Glutamatergic neuron (in vitro differentiated cells): ENCODE measurements at regions not wholly inside any gene's neighbourhood (a gene's known extent, or its start where the extent isn't known, plus 50 kb on each side); places are given as distances from the start of the nearest gene placed in this dataset.

Experiments
- DNase-seq: peaks from one replicate; pipeline ENCODE4 v3.0.0; 2022
- H3K27ac Mint-ChIP-seq: one replicate; pipeline ENCODE4 v1.8.0; 2020; ENCODE audit warnings: mild to moderate bottlenecking, mixed read lengths, inconsistent platforms; ENCODE audit not compliant: unreplicated experiment
- H3K27me3 Mint-ChIP-seq: one replicate; pipeline ENCODE4 v1.8.0; 2020; ENCODE audit warnings: mild to moderate bottlenecking, moderate library complexity, mixed read lengths, inconsistent platforms; ENCODE audit not compliant: unreplicated experiment
- H3K36me3 Mint-ChIP-seq: one replicate; pipeline ENCODE4 v1.8.0; 2020; ENCODE audit warnings: mild to moderate bottlenecking, mixed read lengths, inconsistent platforms; ENCODE audit not compliant: unreplicated experiment
- H3K4me1 Mint-ChIP-seq: one replicate; pipeline ENCODE4 v1.8.0; 2020; ENCODE audit warnings: mild to moderate bottlenecking, low read depth, mixed read lengths, inconsistent platforms; ENCODE audit not compliant: unreplicated experiment
- H3K4me3 Mint-ChIP-seq: one replicate; pipeline ENCODE4 v1.8.0; 2020; ENCODE audit warnings: mild to moderate bottlenecking, mixed read lengths, inconsistent platforms; ENCODE audit not compliant: unreplicated experiment
- H3K9me3 Mint-ChIP-seq: one replicate; pipeline ENCODE4 v1.8.0; 2020; ENCODE audit warnings: mild to moderate bottlenecking, moderate library complexity, mixed read lengths, inconsistent platforms; ENCODE audit not compliant: unreplicated experiment
- CTCF ChIP-seq: fragments of 200-600 bp; sonication (generic); IDR thresholded peaks from one replicate; pipeline ENCODE4 v1.5.0; 2021; ENCODE audit not compliant: partially characterized antibody, unreplicated experiment

- Mint-ChIP-seq H3K27me3 (no peaks in the 10 kb centered on the region), H3K9me3 (peaks cover 2% of the 10 kb centered on the region), H3K36me3 (no peaks in the 10 kb centered on the region), H3K27ac (no peak overlapping the region), H3K4me3 (no peak overlapping the region), H3K4me1 (no peaks in the 10 kb centered on the region)
- DNase-seq, result no peak
- no peak for TF ChIP-seq CTCF
Observed at GRCh38 chr12:125676366-125676765, 611.1 kb downstream of the AACS start.

- H3K27me3 Mint-ChIP-seq, result no peaks in the 10 kb centered on the region
- H3K36me3 Mint-ChIP-seq, result no peaks in the 10 kb centered on the region
- TF ChIP-seq CTCF, result no peak
- H3K4me1 Mint-ChIP-seq, result no peaks in the 10 kb centered on the region
- no peak overlapping the region for H3K4me3 Mint-ChIP-seq
- H3K9me3 Mint-ChIP-seq, result peaks cover 2% of the 10 kb centered on the region
- H3K27ac Mint-ChIP-seq, result no peak overlapping the region
- DNase-seq, result no peak
Observed at GRCh38 chr12:125677829-125678228, 612.6 kb downstream of the AACS start.

GRCh38 chr12:125678589-125678993 is 613.4 kb downstream of the AACS start:
- H3K4me1 Mint-ChIP-seq, result no peaks in the 10 kb centered on the region
- H3K27ac Mint-ChIP-seq, result no peak overlapping the region
- no peak for TF ChIP-seq CTCF
- H3K27me3 Mint-ChIP-seq, result no peaks in the 10 kb centered on the region
- no peak overlapping the region for H3K4me3 Mint-ChIP-seq
- DNase-seq, result no peak
- H3K9me3 Mint-ChIP-seq, result peaks cover 2% of the 10 kb centered on the region
- no peaks in the 10 kb centered on the region for H3K36me3 Mint-ChIP-seq

GRCh38 chr12:125683748-125684381 is 618.6 kb downstream of the AACS start:
- Mint-ChIP-seq H3K27ac (no peak overlapping the region), H3K27me3 (peaks cover 6% of the 10 kb centered on the region)

More at GRCh38 chr12:125683748-125684381, 618.6 kb downstream of the AACS start:
- peak; percentile 83 for DNase-seq
- Mint-ChIP-seq H3K9me3 (peaks cover 4% of the 10 kb centered on the region), H3K36me3 (peaks cover 6% of the 10 kb centered on the region), H3K4me3 (no peak overlapping the region), H3K4me1 (no peaks in the 10 kb centered on the region)
- TF ChIP-seq CTCF, result peak; percentile 86
